Liver (tissue), 8 donors: ENCODE measurements at regions not wholly inside any gene's neighbourhood (a gene's known extent, or its start where the extent isn't known, plus 50 kb on each side); places are given as distances from the start of the nearest gene placed in this dataset.

Experiments
- DNase-seq: peaks from one replicate; pipeline ENCODE4 v3.0.0-alpha.2; 2017; ENCODE audit warnings: low spot score
- H3K27ac ChIP-seq, 2 donors: one replicate each; pipeline ENCODE4 v1.7.0; 2013; ENCODE audit warnings: inconsistent platforms in 2 of 2, low read length in 2 of 2, control low read depth in 1 of 2, low read depth in 1 of 2, mild to moderate bottlenecking in 1 of 2
- H3K27me3 ChIP-seq, 4 donors: one replicate each; pipeline versions ENCODE4 v1.6.1 to v1.7.0; 2013; ENCODE audit warnings: low read length in 3 of 4, inconsistent platforms in 1 of 4, mild to moderate bottlenecking in 1 of 4, moderate library complexity in 1 of 4; ENCODE audit not compliant: control insufficient read depth in 4 of 4, insufficient read depth in 4 of 4
- H3K36me3 ChIP-seq, 4 donors: one replicate each; pipeline versions ENCODE4 v1.6.1 to v1.7.0; 2013; ENCODE audit warnings: low read length in 3 of 4, mild to moderate bottlenecking in 3 of 4, low read depth in 1 of 4, moderate library complexity in 1 of 4; ENCODE audit not compliant: control insufficient read depth in 4 of 4, insufficient read depth in 3 of 4
- H3K4me1 ChIP-seq, 4 donors: one replicate each; pipeline versions ENCODE4 v1.6.1 to v1.7.0; 2013; ENCODE audit warnings: low read length in 3 of 4, mild to moderate bottlenecking in 3 of 4, moderate library complexity in 1 of 4; ENCODE audit not compliant: control insufficient read depth in 4 of 4, insufficient read depth in 4 of 4
- H3K4me3 ChIP-seq, 3 donors: one replicate each; pipeline versions ENCODE4 v1.6.1 to v1.7.0; 2013; ENCODE audit warnings: low read length in 3 of 3, control low read depth in 1 of 3, low read depth in 1 of 3, mild to moderate bottlenecking in 1 of 3
- H3K9ac ChIP-seq, 2 donors: one replicate each; pipeline ENCODE4 v1.7.0; 2013; ENCODE audit warnings: low read length in 2 of 2, mild to moderate bottlenecking in 2 of 2, moderate library complexity in 2 of 2, control low read depth in 1 of 2, low read depth in 1 of 2
- H3K9me3 ChIP-seq, 4 donors: one replicate each; pipeline versions ENCODE4 v1.6.1 to v1.7.0; 2013; ENCODE audit warnings: low read length in 3 of 4; ENCODE audit not compliant: control insufficient read depth in 4 of 4
- EGR1 ChIP-seq, 2 donors: IDR thresholded peaks; 2 replicates each; pipeline ENCODE4 v1.6.1; 2016 to 2018; ENCODE audit warnings: antibody characterized with exemption in 2 of 2, low read depth in 2 of 2
- FOXA1 ChIP-seq: IDR thresholded peaks from 2 replicates; pipeline ENCODE4 v1.6.1; 2016; ENCODE audit warnings: antibody characterized with exemption
- FOXA2 ChIP-seq: IDR thresholded peaks from 2 replicates; pipeline ENCODE4 v1.6.1; 2016; ENCODE audit warnings: antibody characterized with exemption
- GABPA ChIP-seq, 2 donors: IDR thresholded peaks in 1 of 2; conservative IDR thresholded peaks in 1 of 2; 2 replicates each; pipeline ENCODE4 v1.6.1; 2016; ENCODE audit warnings: antibody characterized with exemption in 2 of 2, mild to moderate bottlenecking in 1 of 2, moderate library complexity in 1 of 2
- HNF4G ChIP-seq: IDR thresholded peaks from 2 replicates; pipeline ENCODE4 v1.6.1; 2016; ENCODE audit warnings: antibody characterized with exemption
- JUND ChIP-seq, 2 donors: IDR thresholded peaks; 2 replicates each; pipeline ENCODE4 v1.6.1; 2016; ENCODE audit warnings: antibody characterized with exemption in 2 of 2
- NR2F2 ChIP-seq: IDR thresholded peaks from 2 replicates; pipeline ENCODE4 v1.6.1; 2016; ENCODE audit warnings: antibody characterized with exemption
- RAD21 ChIP-seq, 2 donors: IDR thresholded peaks; 2 replicates each; pipeline ENCODE4 v1.6.1; 2016; ENCODE audit warnings: antibody characterized with exemption in 2 of 2, mild to moderate bottlenecking in 2 of 2
- RXRA ChIP-seq, 2 donors: IDR thresholded peaks; 2 replicates each; pipeline ENCODE4 v1.6.1; 2017 to 2018; ENCODE audit warnings: antibody characterized with exemption in 2 of 2, mild to moderate bottlenecking in 1 of 2
- TAF1 ChIP-seq: conservative IDR thresholded peaks from 2 replicates; pipeline ENCODE4 v1.6.1; 2016; ENCODE audit warnings: antibody characterized with exemption, mild to moderate bottlenecking
- YY1 ChIP-seq: IDR thresholded peaks from 2 replicates; pipeline ENCODE4 v1.6.1; 2016; ENCODE audit warnings: antibody characterized with exemption, mild to moderate bottlenecking
- WGBS: extraction: QIAGEN DNeasy Blood & Tissue Kit; methylation state at CpG from one replicate; pipeline ENCODE4 v1.1.7; 2013; 5-methylcytosine and 5-hydroxymethylcytosine counted together
- TF ChIP-seq, protein P1 (sequence below): IDR thresholded peaks from 2 replicates; pipeline ENCODE4 v1.6.1; 2016; ENCODE audit warnings: antibody characterized with exemption
- TF ChIP-seq, protein P2 (sequence below): IDR thresholded peaks from 2 replicates; pipeline ENCODE4 v1.6.1; 2016; ENCODE audit warnings: antibody characterized with exemption, mild to moderate bottlenecking
- TF ChIP-seq, protein P3 (sequence below): IDR thresholded peaks from 2 replicates; pipeline ENCODE4 v1.6.1; 2016; ENCODE audit warnings: antibody characterized with exemption
- TF ChIP-seq, protein P4 (sequence below): IDR thresholded peaks from 2 replicates; pipeline ENCODE4 v1.6.1; 2016; ENCODE audit warnings: antibody characterized with exemption
- TF ChIP-seq, protein P5 (sequence below): fragments of 150-350 bp; IDR thresholded peaks from 2 replicates; pipeline ENCODE4 v1.5.1; 2017; ENCODE audit warnings: improper control_type of control experiment, low read depth, low read length; ENCODE audit not compliant: missing input control
- donor health status: healthy.
- donor health status: healthy.
- donor health status: healthy.
- donor health status: healthy.
- donor health status: healthy.

DNA sequence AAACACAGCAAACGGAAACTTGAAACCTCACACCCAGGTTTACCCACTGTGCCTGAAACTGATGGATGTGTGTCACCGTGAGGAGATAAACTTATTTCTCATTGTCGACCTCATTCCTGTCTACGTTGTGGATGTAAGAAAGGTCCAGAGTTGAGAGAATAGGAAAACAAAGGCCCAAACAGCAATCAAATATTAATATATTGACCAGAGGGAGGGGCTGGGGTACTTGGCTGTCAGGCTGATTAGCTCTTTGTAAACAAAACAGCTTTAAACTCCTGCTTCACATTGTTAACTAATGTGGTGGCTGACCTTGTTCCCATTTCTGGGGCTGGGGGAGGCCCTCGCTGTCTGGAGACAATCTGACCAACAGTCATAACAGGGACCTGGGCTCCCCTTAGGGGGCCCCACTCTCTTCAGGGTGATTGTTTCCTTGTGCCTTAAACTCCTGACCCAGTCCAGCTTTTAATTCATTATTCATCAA is 937.6 kb downstream of the MCTP2 start:
- no peak for DNase-seq
- Histone ChIP-seq H3K4me3 (no peak overlapping the region), H3K27me3 (peaks cover 0 to 2% (median 0%) of the 10 kb centered on the region in 4 donors), H3K9me3 (no peaks in the 10 kb centered on the region), H3K9ac (no peak overlapping the region), H3K36me3 (no peaks in the 10 kb centered on the region), H3K4me1 (no peaks in the 10 kb centered on the region), H3K27ac (no peak overlapping the region)
- 22% methylated on average over 5 of the region's 5 CpGs for WGBS
- TF ChIP-seq FOXA1 (no peak), GABPA (IDR thresholded peaks at IDR 0.05 in 1 of 2, conservative IDR thresholded peaks at IDR 0.05 in 1 of 2) (no peak), FOXA2 (no peak), YY1 (no peak), RAD21 (IDR thresholded peaks at IDR 0.05) (no peak), EGR1 (IDR thresholded peaks at IDR 0.05; ENCODE audit: low read depth in 2 of 2) (no peak), NR2F2 (no peak), HNF4G (no peak), RXRA (IDR thresholded peaks at IDR 0.05) (no peak), JUND (IDR thresholded peaks at IDR 0.05) (no peak), TAF1 (no peak)
- TF ChIP-seq, protein P1, sequence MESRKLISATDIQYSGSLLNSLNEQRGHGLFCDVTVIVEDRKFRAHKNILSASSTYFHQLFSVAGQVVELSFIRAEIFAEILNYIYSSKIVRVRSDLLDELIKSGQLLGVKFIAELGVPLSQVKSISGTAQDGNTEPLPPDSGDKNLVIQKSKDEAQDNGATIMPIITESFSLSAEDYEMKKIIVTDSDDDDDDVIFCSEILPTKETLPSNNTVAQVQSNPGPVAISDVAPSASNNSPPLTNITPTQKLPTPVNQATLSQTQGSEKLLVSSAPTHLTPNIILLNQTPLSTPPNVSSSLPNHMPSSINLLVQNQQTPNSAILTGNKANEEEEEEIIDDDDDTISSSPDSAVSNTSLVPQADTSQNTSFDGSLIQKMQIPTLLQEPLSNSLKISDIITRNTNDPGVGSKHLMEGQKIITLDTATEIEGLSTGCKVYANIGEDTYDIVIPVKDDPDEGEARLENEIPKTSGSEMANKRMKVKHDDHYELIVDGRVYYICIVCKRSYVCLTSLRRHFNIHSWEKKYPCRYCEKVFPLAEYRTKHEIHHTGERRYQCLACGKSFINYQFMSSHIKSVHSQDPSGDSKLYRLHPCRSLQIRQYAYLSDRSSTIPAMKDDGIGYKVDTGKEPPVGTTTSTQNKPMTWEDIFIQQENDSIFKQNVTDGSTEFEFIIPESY: no peak
- TF ChIP-seq, protein P2, sequence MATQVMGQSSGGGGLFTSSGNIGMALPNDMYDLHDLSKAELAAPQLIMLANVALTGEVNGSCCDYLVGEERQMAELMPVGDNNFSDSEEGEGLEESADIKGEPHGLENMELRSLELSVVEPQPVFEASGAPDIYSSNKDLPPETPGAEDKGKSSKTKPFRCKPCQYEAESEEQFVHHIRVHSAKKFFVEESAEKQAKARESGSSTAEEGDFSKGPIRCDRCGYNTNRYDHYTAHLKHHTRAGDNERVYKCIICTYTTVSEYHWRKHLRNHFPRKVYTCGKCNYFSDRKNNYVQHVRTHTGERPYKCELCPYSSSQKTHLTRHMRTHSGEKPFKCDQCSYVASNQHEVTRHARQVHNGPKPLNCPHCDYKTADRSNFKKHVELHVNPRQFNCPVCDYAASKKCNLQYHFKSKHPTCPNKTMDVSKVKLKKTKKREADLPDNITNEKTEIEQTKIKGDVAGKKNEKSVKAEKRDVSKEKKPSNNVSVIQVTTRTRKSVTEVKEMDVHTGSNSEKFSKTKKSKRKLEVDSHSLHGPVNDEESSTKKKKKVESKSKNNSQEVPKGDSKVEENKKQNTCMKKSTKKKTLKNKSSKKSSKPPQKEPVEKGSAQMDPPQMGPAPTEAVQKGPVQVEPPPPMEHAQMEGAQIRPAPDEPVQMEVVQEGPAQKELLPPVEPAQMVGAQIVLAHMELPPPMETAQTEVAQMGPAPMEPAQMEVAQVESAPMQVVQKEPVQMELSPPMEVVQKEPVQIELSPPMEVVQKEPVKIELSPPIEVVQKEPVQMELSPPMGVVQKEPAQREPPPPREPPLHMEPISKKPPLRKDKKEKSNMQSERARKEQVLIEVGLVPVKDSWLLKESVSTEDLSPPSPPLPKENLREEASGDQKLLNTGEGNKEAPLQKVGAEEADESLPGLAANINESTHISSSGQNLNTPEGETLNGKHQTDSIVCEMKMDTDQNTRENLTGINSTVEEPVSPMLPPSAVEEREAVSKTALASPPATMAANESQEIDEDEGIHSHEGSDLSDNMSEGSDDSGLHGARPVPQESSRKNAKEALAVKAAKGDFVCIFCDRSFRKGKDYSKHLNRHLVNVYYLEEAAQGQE: no peak
- TF ChIP-seq, protein P3, sequence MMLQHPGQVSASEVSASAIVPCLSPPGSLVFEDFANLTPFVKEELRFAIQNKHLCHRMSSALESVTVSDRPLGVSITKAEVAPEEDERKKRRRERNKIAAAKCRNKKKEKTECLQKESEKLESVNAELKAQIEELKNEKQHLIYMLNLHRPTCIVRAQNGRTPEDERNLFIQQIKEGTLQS: no peak
- TF ChIP-seq, protein P4, sequence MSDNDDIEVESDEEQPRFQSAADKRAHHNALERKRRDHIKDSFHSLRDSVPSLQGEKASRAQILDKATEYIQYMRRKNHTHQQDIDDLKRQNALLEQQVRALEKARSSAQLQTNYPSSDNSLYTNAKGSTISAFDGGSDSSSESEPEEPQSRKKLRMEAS: no peak
- TF ChIP-seq, protein P5, sequence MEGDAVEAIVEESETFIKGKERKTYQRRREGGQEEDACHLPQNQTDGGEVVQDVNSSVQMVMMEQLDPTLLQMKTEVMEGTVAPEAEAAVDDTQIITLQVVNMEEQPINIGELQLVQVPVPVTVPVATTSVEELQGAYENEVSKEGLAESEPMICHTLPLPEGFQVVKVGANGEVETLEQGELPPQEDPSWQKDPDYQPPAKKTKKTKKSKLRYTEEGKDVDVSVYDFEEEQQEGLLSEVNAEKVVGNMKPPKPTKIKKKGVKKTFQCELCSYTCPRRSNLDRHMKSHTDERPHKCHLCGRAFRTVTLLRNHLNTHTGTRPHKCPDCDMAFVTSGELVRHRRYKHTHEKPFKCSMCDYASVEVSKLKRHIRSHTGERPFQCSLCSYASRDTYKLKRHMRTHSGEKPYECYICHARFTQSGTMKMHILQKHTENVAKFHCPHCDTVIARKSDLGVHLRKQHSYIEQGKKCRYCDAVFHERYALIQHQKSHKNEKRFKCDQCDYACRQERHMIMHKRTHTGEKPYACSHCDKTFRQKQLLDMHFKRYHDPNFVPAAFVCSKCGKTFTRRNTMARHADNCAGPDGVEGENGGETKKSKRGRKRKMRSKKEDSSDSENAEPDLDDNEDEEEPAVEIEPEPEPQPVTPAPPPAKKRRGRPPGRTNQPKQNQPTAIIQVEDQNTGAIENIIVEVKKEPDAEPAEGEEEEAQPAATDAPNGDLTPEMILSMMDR: no peak
